ENCODE measurements at regions not wholly inside any gene's neighbourhood (a gene's known extent, or its start where the extent isn't known, plus 50 kb on each side); places are given as distances from the start of the nearest gene placed in this dataset.

GRCh38 chr11:116687458-116688201 is 85.2 kb downstream of the BUD13 start:
- no peak for TF ChIP-seq POLR2A (IDR thresholded peaks at IDR 0.05)
- no peak for TF ChIP-seq CTCF (IDR thresholded peaks at IDR 0.05)
- no peak for TF ChIP-seq POLR2AphosphoS5 (IDR thresholded peaks at IDR 0.05)
- H3K27ac ChIP-seq = no peak overlapping the region
- WGBS = 43% methylated on average over 6 of the region's 6 CpGs
- H3K27me3 ChIP-seq (replicated peaks; ENCODE audit: insufficient read depth) = no peaks in the 10 kb centered on the region
- no peaks in the 10 kb centered on the region for H3K36me3 ChIP-seq
- DNase-seq (ENCODE audit: low spot score) = no peak
- H3K4me3 ChIP-seq = no peak overlapping the region
- no peaks in the 10 kb centered on the region for H3K4me1 ChIP-seq (replicated peaks)
- no peaks in the 10 kb centered on the region for H3K9me3 ChIP-seq
- intact Hi-C loops (cut with DNase I) = no loop called here

GRCh38 chr11:116686866-116687265 is 85.9 kb downstream of the BUD13 start:
- H3K36me3 ChIP-seq = no peaks in the 10 kb centered on the region
- DNase-seq (ENCODE audit: low spot score) = no peak

GRCh38 chr11:116683982-116684381 is 88.8 kb downstream of the BUD13 start:
- H3K4me1 ChIP-seq (replicated peaks) = no peaks in the 10 kb centered on the region
- no peaks in the 10 kb centered on the region for H3K9me3 ChIP-seq
- TF ChIP-seq CTCF (IDR thresholded peaks at IDR 0.05) (no peak), POLR2AphosphoS5 (IDR thresholded peaks at IDR 0.05) (no peak), POLR2A (IDR thresholded peaks at IDR 0.05) (no peak)
- WGBS = 89% methylated on average over 3 of the region's 3 CpGs
- intact Hi-C loops (cut with DNase I) = no loop called here
- DNase-seq (ENCODE audit: low spot score) = no peak
- H3K4me3 ChIP-seq = no peak overlapping the region
- H3K36me3 ChIP-seq = no peaks in the 10 kb centered on the region
- no peaks in the 10 kb centered on the region for H3K27me3 ChIP-seq (replicated peaks; ENCODE audit: insufficient read depth)
- H3K27ac ChIP-seq = no peak overlapping the region

More at GRCh38 chr11:116686866-116687265, 85.9 kb downstream of the BUD13 start:
- Histone ChIP-seq H3K4me3 (no peak overlapping the region), H3K27me3 (replicated peaks; ENCODE audit: insufficient read depth) (no peaks in the 10 kb centered on the region), H3K27ac (no peak overlapping the region), H3K9me3 (no peaks in the 10 kb centered on the region), H3K4me1 (replicated peaks) (no peaks in the 10 kb centered on the region)
- 52% methylated on average over 9 of the region's 9 CpGs for WGBS
- intact Hi-C loops (cut with DNase I) = no loop called here
- no peak for TF ChIP-seq POLR2AphosphoS5 (IDR thresholded peaks at IDR 0.05)
- TF ChIP-seq CTCF (IDR thresholded peaks at IDR 0.05) = no peak
- no peak for TF ChIP-seq POLR2A (IDR thresholded peaks at IDR 0.05)

- Histone ChIP-seq H3K9me3 (no peaks in the 10 kb centered on the region), H3K4me3 (no peak overlapping the region), H3K4me1 (replicated peaks) (no peaks in the 10 kb centered on the region), H3K27ac (no peak overlapping the region), H3K36me3 (no peaks in the 10 kb centered on the region), H3K27me3 (replicated peaks; ENCODE audit: insufficient read depth) (no peaks in the 10 kb centered on the region)
- 77% methylated on average over 4 of the region's 4 CpGs for WGBS
- DNase-seq (ENCODE audit: low spot score) = no peak
- intact Hi-C loops (cut with DNase I) = no loop called here
- TF ChIP-seq POLR2A (IDR thresholded peaks at IDR 0.05) (no peak), POLR2AphosphoS5 (IDR thresholded peaks at IDR 0.05) (no peak), CTCF (IDR thresholded peaks at IDR 0.05) (no peak)
Measured at GRCh38 chr11:116680349-116681125, 92.2 kb downstream of the BUD13 start.

All from prostate gland (tissue), 2 donors.